ENCODE measurements at regions not wholly inside any gene's neighbourhood (a gene's known extent, or its start where the extent isn't known, plus 50 kb on each side); places are given as distances from the start of the nearest gene placed in this dataset.

DNA sequence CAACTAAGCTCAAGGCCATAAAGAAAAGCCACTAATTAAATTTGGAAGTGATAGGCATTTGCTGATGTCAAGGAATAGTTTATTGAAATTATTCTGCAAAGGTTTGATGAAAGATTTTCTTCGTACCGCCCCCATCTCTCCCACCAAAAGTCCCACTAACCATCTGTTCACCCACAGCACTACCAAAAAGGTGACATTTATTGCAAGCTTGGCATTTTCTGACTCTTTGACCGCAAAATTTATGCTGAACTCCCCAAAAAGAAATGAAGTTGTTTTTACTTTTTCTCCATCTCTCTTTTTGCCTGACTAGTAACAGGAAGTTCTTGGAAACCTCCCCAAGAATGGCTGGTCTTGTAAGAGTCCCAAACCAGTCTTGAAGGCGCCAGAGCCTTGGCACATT, 384.9 kb upstream of the SOX9 start:
- no peaks in the 10 kb centered on the region for H3K36me3 ChIP-seq (ENCODE audit: control insufficient read depth in 2 of 3, insufficient read depth in 3 of 3, low read length in 3 of 3)
- no peak for TF ChIP-seq CTCF (IDR thresholded peaks at IDR 0.05; ENCODE audit: borderline replicate concordance, extremely low read depth, insufficient read depth)
- intact Hi-C loops (cut with DNase I), result no loop called here
- H3K9ac ChIP-seq (ENCODE audit: low read length in 3 of 3), result no peak overlapping the region
- FAIRE-seq (no peak), DNase-seq (no peak)
- H3K4me1 ChIP-seq (ENCODE audit: control insufficient read depth in 2 of 3, insufficient read depth in 2 of 3, low read depth in 1 of 3, low read length in 3 of 3), result no peaks in the 10 kb centered on the region
- no peak overlapping the region for H3K27ac ChIP-seq (ENCODE audit: low read depth in 2 of 2, low read length in 2 of 2)
- H3K9me3 ChIP-seq (ENCODE audit: control insufficient read depth in 2 of 3, insufficient read depth in 1 of 3, low read length in 3 of 3), result no peaks in the 10 kb centered on the region
- no peaks in the 10 kb centered on the region for H3K27me3 ChIP-seq (ENCODE audit: control insufficient read depth, insufficient read depth, low read length)
- no peak overlapping the region for H3K4me3 ChIP-seq (ENCODE audit: low read length in 3 of 3)

DNA sequence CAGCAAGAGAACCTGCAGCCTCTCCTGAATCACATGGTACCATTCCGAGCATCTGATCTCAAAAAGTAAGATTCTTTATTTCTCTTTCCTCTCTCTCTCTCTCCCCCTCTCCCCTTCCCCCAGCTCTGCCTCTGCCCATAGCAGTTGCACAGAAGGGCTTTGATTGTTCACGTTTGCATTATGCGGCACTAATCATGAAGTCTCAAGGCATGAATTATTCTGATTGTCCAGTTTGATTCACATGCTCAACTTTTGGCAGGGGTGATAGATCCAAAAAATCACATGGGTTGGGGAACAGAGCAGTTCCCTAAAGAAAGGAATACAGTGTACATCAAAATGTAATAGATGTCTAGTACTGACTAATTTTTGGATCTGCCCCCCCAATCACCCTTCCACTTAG, 380.0 kb upstream of the SOX9 start:
- Histone ChIP-seq H3K9me3 (ENCODE audit: control insufficient read depth in 2 of 3, insufficient read depth in 1 of 3, low read length in 3 of 3) (no peaks in the 10 kb centered on the region), H3K36me3 (ENCODE audit: control insufficient read depth in 2 of 3, insufficient read depth in 3 of 3, low read length in 3 of 3) (no peaks in the 10 kb centered on the region), H3K27ac (ENCODE audit: low read depth in 2 of 2, low read length in 2 of 2) (no peak overlapping the region), H3K4me1 (ENCODE audit: control insufficient read depth in 2 of 3, insufficient read depth in 2 of 3, low read depth in 1 of 3, low read length in 3 of 3) (no peaks in the 10 kb centered on the region), H3K27me3 (ENCODE audit: control insufficient read depth, insufficient read depth, low read length) (no peaks in the 10 kb centered on the region), H3K4me3 (ENCODE audit: low read length in 3 of 3) (no peak overlapping the region), H3K9ac (ENCODE audit: low read length in 3 of 3) (no peak overlapping the region)
- DNase-seq, result no peak
- FAIRE-seq, result no peak
- intact Hi-C loops (cut with DNase I), result no loop called here
- TF ChIP-seq CTCF (IDR thresholded peaks at IDR 0.05; ENCODE audit: borderline replicate concordance, extremely low read depth, insufficient read depth), result no peak

GRCh38 chr17:71741836-71742235, 379.0 kb upstream of the SOX9 start:
- no peak overlapping the region for H3K27ac ChIP-seq (ENCODE audit: low read depth in 2 of 2, low read length in 2 of 2)
- no peak for TF ChIP-seq CTCF (IDR thresholded peaks at IDR 0.05; ENCODE audit: borderline replicate concordance, extremely low read depth, insufficient read depth)
- H3K4me1 ChIP-seq (ENCODE audit: control insufficient read depth in 2 of 3, insufficient read depth in 2 of 3, low read depth in 1 of 3, low read length in 3 of 3), result no peaks in the 10 kb centered on the region
- H3K4me3 ChIP-seq (ENCODE audit: low read length in 3 of 3), result no peak overlapping the region
- intact Hi-C loops (cut with DNase I), result no loop called here
- FAIRE-seq (no peak), DNase-seq (no peak)
- H3K9ac ChIP-seq (ENCODE audit: low read length in 3 of 3), result no peak overlapping the region
- H3K27me3 ChIP-seq (ENCODE audit: control insufficient read depth, insufficient read depth, low read length), result no peaks in the 10 kb centered on the region
- H3K36me3 ChIP-seq (ENCODE audit: control insufficient read depth in 2 of 3, insufficient read depth in 3 of 3, low read length in 3 of 3), result no peaks in the 10 kb centered on the region
- no peaks in the 10 kb centered on the region for H3K9me3 ChIP-seq (ENCODE audit: control insufficient read depth in 2 of 3, insufficient read depth in 1 of 3, low read length in 3 of 3)

DNA sequence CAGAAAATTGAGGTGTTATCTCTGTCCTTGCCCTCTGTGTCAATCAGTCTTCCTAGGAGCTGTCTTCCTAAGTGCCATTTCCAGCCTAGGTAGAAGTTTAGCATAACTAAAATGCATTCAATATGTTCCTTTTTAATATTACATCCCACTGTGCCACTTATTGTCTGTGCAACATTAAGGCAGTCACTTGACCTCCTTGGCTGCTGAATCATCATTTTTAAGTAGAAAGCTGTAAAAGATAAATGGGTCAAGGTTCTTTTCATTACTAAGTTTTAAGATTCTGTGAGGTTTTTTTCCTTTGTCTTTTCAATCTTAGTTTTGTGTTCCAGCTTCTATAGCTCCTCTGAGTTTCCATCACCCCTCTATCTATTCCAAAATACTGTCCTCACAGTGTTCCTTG, 371.9 kb upstream of the SOX9 start:
- no peak overlapping the region for H3K9ac ChIP-seq (ENCODE audit: low read length in 3 of 3)
- DNase-seq (no peak), FAIRE-seq (no peak)
- intact Hi-C loops (cut with DNase I), result no loop called here
- no peaks in the 10 kb centered on the region for H3K9me3 ChIP-seq (ENCODE audit: control insufficient read depth in 2 of 3, insufficient read depth in 1 of 3, low read length in 3 of 3)
- no peak for TF ChIP-seq CTCF (IDR thresholded peaks at IDR 0.05; ENCODE audit: borderline replicate concordance, extremely low read depth, insufficient read depth)
- no peak overlapping the region for H3K4me3 ChIP-seq (ENCODE audit: low read length in 3 of 3)
- no peaks in the 10 kb centered on the region for H3K4me1 ChIP-seq (ENCODE audit: control insufficient read depth in 2 of 3, insufficient read depth in 2 of 3, low read depth in 1 of 3, low read length in 3 of 3)
- H3K36me3 ChIP-seq (ENCODE audit: control insufficient read depth in 2 of 3, insufficient read depth in 3 of 3, low read length in 3 of 3), result no peaks in the 10 kb centered on the region
- no peaks in the 10 kb centered on the region for H3K27me3 ChIP-seq (ENCODE audit: control insufficient read depth, insufficient read depth, low read length)
- H3K27ac ChIP-seq (ENCODE audit: low read depth in 2 of 2, low read length in 2 of 2), result no peak overlapping the region

All from kidney (tissue), 13 donors.